ENCODE measurements at regions not wholly inside any gene's neighbourhood (a gene's known extent, or its start where the extent isn't known, plus 50 kb on each side); places are given as distances from the start of the nearest gene placed in this dataset.

DNA sequence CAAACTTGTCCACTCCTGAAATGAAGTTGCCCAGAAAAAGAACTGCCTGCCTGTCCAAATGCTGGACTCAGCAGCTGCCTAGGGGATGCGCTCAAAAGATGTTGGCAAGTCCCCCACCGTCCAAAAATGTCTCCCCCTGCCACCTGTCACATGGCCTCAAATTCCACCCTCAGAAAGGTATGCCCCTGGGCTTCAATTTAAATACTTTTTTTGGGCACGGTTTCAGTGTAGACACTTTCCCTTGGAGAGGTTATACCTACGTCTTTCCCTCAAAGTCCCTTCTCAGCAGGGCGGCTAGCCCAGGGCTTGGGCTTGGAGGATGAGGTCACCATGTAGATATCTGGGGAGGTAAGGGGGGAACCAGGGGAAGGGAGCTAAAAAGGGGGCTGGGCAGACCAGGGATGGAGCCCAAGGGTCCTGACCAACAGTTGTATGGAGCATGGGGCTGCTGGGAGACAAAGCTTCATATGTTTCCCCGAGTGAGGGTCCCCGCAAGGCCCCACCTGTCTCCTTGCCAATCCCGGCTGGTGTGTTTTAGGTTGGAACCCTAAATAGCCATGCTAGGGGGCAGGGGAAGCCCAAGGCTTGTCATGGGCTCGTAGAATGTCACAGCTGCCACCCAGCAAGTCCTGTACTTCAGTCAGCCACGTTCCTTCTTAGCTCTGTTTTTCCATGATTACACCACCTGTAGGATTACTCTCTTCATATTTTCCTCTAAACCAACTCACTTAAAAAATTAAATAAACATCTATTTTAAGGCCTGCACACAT lies 131.2 kb upstream of the TBX3 start:
- TF ChIP-seq GATA2 (IDR thresholded peaks at IDR 0.05; ENCODE audit: low read depth, low read length) (no peak), GATA3 (IDR thresholded peaks at IDR 0.05; ENCODE audit: low read depth, low read length) (no peak)
